Spleen (tissue), 11 donors: ENCODE measurements at regions not wholly inside any gene's neighbourhood (a gene's known extent, or its start where the extent isn't known, plus 50 kb on each side); places are given as distances from the start of the nearest gene placed in this dataset.

ENCODE experiments used
- DNase-seq: peaks from one replicate; pipeline ENCODE4 v3.0.0-alpha.2; 2020
- H3K27ac ChIP-seq, 8 donors: fragments of 200-600 bp; sonication (generic) in 7 of 8; 1 replicate in 4 of 8; 2 replicates in 4 of 8; pipeline versions ENCODE4 v1.5.0 to v1.8.0; 2016 to 2021; ENCODE audit warnings: inconsistent platforms in 4 of 8, mild to moderate bottlenecking in 4 of 8, moderate library complexity in 1 of 8
- H3K27me3 ChIP-seq, 7 donors: fragments of 200-600 bp; sonication (generic) in 6 of 7; replicated peaks in 1 of 7; 1 replicate in 4 of 7; 2 replicates in 3 of 7; pipeline versions ENCODE4 v1.5.0 to v1.8.0; 2016 to 2021; ENCODE audit warnings: inconsistent platforms in 3 of 7, mild to moderate bottlenecking in 1 of 7
- H3K36me3 ChIP-seq, 6 donors: fragments of 200-600 bp; sonication (generic) in 5 of 6; 1 replicate in 4 of 6; 2 replicates in 2 of 6; pipeline versions ENCODE4 v1.5.0 to v1.8.0; 2016 to 2021; ENCODE audit warnings: inconsistent platforms in 2 of 6
- H3K4me1 ChIP-seq, 6 donors: fragments of 200-600 bp; sonication (generic) in 5 of 6; 1 replicate in 3 of 6; 2 replicates in 3 of 6; pipeline versions ENCODE4 v1.5.0 to v1.8.0; 2016 to 2021; ENCODE audit warnings: inconsistent platforms in 3 of 6
- H3K4me3 ChIP-seq, 8 donors: fragments of 200-600 bp; sonication (generic) in 7 of 8; 1 replicate in 4 of 8; 2 replicates in 4 of 8; pipeline versions ENCODE4 v1.5.0 to v1.8.0; 2016 to 2021; ENCODE audit warnings: inconsistent platforms in 4 of 8, mild to moderate bottlenecking in 4 of 8, moderate library complexity in 2 of 8
- H3K9me3 ChIP-seq, 8 donors: fragments of 200-600 bp; sonication (generic) in 7 of 8; 1 replicate in 4 of 8; 2 replicates in 4 of 8; pipeline versions ENCODE4 v1.5.0 to v1.8.0; 2016 to 2021; ENCODE audit warnings: inconsistent platforms in 4 of 8
- POLR2A ChIP-seq, 3 donors: fragments of 450-650 bp; IDR thresholded peaks; one replicate each; pipeline ENCODE4 v1.5.1; 2017; ENCODE audit warnings: antibody characterized with exemption in 3 of 3, mild to moderate bottlenecking in 1 of 3
- POLR2AphosphoS5 ChIP-seq, 3 donors: sonication (generic); formaldehyde crosslinking; IDR thresholded peaks; one replicate each; pipeline ENCODE4 v1.5.1; 2017; ENCODE audit warnings: antibody characterized with exemption in 3 of 3
- WGBS, 5 donors: extraction: QIAGEN DNeasy Blood & Tissue Kit in 3 of 5; methylation state at CpG; one replicate each; pipeline versions ENCODE4 v1.1.5 to v1.1.7; 2013 to 2018; 5-methylcytosine and 5-hydroxymethylcytosine counted together
- intact Hi-C: fragments of 100-400 bp; cut with DNase I; formaldehyde crosslinking; loops from one replicate; pipeline ENCODE4 v1.15.0; 2023; ENCODE audit warnings: low total_unique reads
- TF ChIP-seq, protein P1 (sequence below), 11 experiments: fragments of 200-600 bp in 7 of 11; fragments of 450-650 bp in 4 of 11; sonication (generic) in 4 of 11; IDR thresholded peaks in 8 of 11; conservative IDR thresholded peaks in 3 of 11; 1 replicate in 7 of 11; 2 replicates in 4 of 11; pipeline versions ENCODE4 v1.4.0 to v1.8.0; 2016 to 2021; ENCODE audit warnings: antibody characterized with exemption in 11 of 11, inconsistent platforms in 4 of 11, mild to moderate bottlenecking in 1 of 11
- donor health status: healthy with polysubstance abuse.
- donor health status: DM: no; HTN: no; CAD: no; lungs with moderate emphysema.
- donor health status: DM: no; HTN: no; CAD: no.
- donor health status: Bipolar disorder and iron deficiency.
- donor health status: healthy.
- donor health status: DM: no; HTN: no; CAD: no.
- donor health status: DM: yes; HTN: yes; CAD: no.

DNA sequence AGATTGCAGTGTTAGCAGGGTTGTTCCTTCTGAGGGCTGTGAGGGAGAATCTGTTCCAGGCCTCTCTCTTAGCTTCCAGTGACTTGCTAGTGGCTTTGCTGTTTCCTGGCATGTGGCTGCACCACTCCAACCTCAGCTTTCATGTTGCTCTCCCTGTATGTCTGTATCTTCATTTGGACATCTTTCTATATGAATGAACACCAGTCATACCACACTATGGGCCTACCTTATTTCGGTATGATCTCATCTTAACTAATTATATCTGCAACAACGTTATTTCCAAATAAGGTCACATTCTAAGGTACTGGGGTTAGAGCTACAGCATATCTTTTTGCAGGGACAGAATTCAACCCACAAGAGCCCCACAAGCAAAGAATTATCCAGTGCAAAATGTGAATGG, 356.7 kb upstream of the UMPS start:
- Histone ChIP-seq H3K27me3 (peaks cover 0 to 4% (median 0%) of the 10 kb centered on the region in 7 donors), H3K27ac (no peak overlapping the region), H3K36me3 (no peaks in the 10 kb centered on the region), H3K4me3 (no peak overlapping the region), H3K4me1 (no peaks in the 10 kb centered on the region), H3K9me3 (peaks cover 0 to 13% (median 0%) of the 10 kb centered on the region in 8 donors)
- 72 to 92% (median 89%) methylated on average over 2 of the region's 2 CpGs for WGBS, 5 donors
- DNase-seq, result no peak
- intact Hi-C loops, result no loop called here
- no peak for TF ChIP-seq POLR2AphosphoS5 (IDR thresholded peaks at IDR 0.05)
- TF ChIP-seq, protein P1, sequence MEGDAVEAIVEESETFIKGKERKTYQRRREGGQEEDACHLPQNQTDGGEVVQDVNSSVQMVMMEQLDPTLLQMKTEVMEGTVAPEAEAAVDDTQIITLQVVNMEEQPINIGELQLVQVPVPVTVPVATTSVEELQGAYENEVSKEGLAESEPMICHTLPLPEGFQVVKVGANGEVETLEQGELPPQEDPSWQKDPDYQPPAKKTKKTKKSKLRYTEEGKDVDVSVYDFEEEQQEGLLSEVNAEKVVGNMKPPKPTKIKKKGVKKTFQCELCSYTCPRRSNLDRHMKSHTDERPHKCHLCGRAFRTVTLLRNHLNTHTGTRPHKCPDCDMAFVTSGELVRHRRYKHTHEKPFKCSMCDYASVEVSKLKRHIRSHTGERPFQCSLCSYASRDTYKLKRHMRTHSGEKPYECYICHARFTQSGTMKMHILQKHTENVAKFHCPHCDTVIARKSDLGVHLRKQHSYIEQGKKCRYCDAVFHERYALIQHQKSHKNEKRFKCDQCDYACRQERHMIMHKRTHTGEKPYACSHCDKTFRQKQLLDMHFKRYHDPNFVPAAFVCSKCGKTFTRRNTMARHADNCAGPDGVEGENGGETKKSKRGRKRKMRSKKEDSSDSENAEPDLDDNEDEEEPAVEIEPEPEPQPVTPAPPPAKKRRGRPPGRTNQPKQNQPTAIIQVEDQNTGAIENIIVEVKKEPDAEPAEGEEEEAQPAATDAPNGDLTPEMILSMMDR (IDR thresholded peaks at IDR 0.05 in 8 of 11, conservative IDR thresholded peaks at IDR 0.05 in 3 of 11), result no peak
- no peak for TF ChIP-seq POLR2A (IDR thresholded peaks at IDR 0.05)

GRCh38 chr3:124374583-124374982, 355.7 kb upstream of the UMPS start:
- Histone ChIP-seq H3K36me3 (no peaks in the 10 kb centered on the region), H3K27ac (no peak overlapping the region), H3K4me3 (no peak overlapping the region), H3K27me3 (peaks cover 0 to 4% (median 0%) of the 10 kb centered on the region in 7 donors), H3K4me1 (no peaks in the 10 kb centered on the region), H3K9me3 (peaks cover 0 to 13% (median 0%) of the 10 kb centered on the region in 8 donors)
- DNase-seq, result no peak
- intact Hi-C loops, result no loop called here
- no peak for TF ChIP-seq POLR2AphosphoS5 (IDR thresholded peaks at IDR 0.05)
- no peak for TF ChIP-seq POLR2A (IDR thresholded peaks at IDR 0.05)
- TF ChIP-seq, protein P1 (IDR thresholded peaks at IDR 0.05 in 8 of 11, conservative IDR thresholded peaks at IDR 0.05 in 3 of 11), result no peak
- WGBS, 5 donors, result 66 to 84% (median 77%) methylated on average over 3 of the region's 3 CpGs

DNA sequence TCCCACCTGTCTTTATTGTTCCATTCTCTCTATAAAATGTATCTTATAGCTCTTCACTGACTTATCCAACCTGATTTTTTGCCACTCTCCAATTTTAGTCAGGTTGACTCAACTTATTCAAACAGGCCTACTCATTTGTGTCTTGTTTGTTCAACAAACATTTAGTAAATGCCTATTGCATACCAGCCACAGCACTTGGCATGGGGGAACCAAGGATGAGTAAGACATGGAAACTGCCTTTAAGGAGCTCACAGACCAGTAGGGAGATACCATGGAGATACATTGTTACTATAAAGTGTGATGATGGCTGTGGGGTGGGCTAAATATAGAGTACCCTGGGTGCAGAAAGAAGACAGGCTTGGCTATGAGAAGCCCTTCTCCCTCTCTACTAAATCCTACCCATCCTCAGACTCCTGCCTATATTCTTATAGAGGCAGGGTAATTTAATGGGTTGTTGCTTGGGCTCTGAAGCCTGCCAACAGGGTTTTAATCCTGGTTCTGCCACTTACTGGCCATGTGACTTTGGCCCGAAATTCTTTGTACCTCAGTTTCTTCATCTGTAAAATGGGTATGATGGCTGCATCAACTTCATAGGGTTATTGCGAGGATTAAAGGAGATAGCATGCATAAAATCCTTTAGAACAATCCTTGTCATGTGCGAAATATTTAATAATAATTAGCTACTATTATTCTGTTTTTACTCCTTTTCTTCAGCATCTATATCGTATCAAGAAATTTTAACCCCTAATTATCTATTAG, 348.5 kb upstream of the UMPS start:
- Histone ChIP-seq H3K9me3 (peaks cover 0 to 10% (median 0%) of the 10 kb centered on the region in 8 donors), H3K4me3 (no peak overlapping the region), H3K36me3 (peaks cover 0 to 9% (median 0%) of the 10 kb centered on the region in 6 donors), H3K27me3 (peaks cover 0 to 22% (median 0%) of the 10 kb centered on the region in 7 donors), H3K27ac (no peak overlapping the region), H3K4me1 (no peaks in the 10 kb centered on the region)
- intact Hi-C loops, result no loop called here
- TF ChIP-seq POLR2AphosphoS5 (IDR thresholded peaks at IDR 0.05), result no peak
- TF ChIP-seq, protein P1 (IDR thresholded peaks at IDR 0.05 in 8 of 11, conservative IDR thresholded peaks at IDR 0.05 in 3 of 11), result no peak
- TF ChIP-seq POLR2A (IDR thresholded peaks at IDR 0.05), result no peak
- DNase-seq, result no peak
- 81 to 95% (median 90%) methylated on average over 4 of the region's 4 CpGs for WGBS, 5 donors

- Histone ChIP-seq H3K4me3 (no peak overlapping the region), H3K4me1 (no peaks in the 10 kb centered on the region), H3K27ac (no peak overlapping the region), H3K36me3 (peaks cover 0 to 9% (median 0%) of the 10 kb centered on the region in 6 donors), H3K27me3 (peaks cover 0 to 22% (median 0%) of the 10 kb centered on the region in 7 donors), H3K9me3 (no peaks in the 10 kb centered on the region)
- no peak for DNase-seq
- WGBS, 5 donors, result 43 to 59% (median 45%) methylated on average over 4 of the region's 4 CpGs
- TF ChIP-seq, protein P1 (IDR thresholded peaks at IDR 0.05 in 8 of 11, conservative IDR thresholded peaks at IDR 0.05 in 3 of 11), result no peak
- intact Hi-C loops, result no loop called here
Measured at GRCh38 chr3:124383051-124383450, 347.2 kb upstream of the UMPS start.
